ENCODE measurements at regions not wholly inside any gene's neighbourhood (a gene's known extent, or its start where the extent isn't known, plus 50 kb on each side); places are given as distances from the start of the nearest gene placed in this dataset.

GRCh38 chr16:86736502-86736901, 158.2 kb downstream of the FOXL1 start:
- TF ChIP-seq POLR2AphosphoS5 (IDR thresholded peaks at IDR 0.05; ENCODE audit: low read depth, low read length) (no peak), POLR2A (IDR thresholded peaks at IDR 0.05; ENCODE audit: low read depth, low read length) (no peak)

Measured in GM12892 (cell line).